A549 (cell line): ENCODE measurements at regions not wholly inside any gene's neighbourhood (a gene's known extent, or its start where the extent isn't known, plus 50 kb on each side); places are given as distances from the start of the nearest gene placed in this dataset.

Source experiments
- SMC3 ChIP-seq: fragments of >200 bp; sonication (Bioruptor Twin); formaldehyde crosslinking; IDR thresholded peaks from 3 replicates; pipeline ENCODE4 v1.6.1; 2018; ENCODE audit warnings: inconsistent platforms
- TF ChIP-seq, protein P1 (sequence below): fragments of >200 bp; sonication (Bioruptor Twin); formaldehyde crosslinking; IDR thresholded peaks from 3 replicates; pipeline ENCODE4 v1.5.1; 2016

DNA sequence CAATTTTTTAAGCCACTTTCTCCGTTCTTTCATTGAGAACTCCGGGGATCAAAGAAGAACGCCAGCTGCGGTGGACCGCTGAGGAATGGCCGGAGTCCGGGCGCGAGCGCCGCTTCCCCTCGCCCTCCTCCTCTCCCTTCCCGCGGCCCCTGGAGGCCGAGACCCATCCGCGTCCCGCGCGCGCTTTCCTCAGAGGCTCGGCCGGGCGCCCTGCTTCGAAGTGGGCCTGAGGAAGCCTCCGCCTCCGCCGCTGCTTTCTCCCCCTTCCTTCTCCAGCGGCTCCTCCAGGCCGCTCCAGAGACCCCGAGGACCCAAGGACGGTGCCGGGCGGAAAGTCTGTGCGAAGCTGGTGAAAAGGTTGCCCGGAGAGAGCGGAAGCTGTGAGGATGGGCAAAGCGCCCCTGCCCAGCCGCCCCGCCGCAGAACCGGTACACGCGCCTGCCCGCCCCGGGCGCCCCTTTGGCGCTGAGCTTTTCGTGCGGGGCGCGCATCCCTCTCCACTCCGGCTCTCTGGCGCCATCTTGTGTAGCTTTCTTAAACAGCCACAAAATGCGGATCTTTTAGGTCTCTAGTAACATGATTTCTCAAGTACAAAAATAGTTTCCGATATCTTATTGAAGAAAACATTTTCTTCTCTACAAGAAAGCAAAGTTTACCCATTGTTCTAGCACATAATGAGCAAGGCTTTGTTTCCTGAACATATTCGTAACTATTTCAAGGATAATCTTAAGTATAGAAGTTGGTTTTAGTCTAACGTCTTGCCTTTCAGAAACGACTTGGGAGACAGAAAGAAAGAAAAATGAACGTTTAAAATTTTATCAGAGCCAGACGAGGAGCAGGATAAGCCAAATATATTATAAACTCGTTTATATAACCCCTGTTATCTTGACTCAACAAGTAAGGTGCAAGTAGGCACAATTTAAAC is 59.2 kb upstream of the FAM174B start:
- TF ChIP-seq SMC3 = peak; percentile 97
- TF ChIP-seq, protein P1, sequence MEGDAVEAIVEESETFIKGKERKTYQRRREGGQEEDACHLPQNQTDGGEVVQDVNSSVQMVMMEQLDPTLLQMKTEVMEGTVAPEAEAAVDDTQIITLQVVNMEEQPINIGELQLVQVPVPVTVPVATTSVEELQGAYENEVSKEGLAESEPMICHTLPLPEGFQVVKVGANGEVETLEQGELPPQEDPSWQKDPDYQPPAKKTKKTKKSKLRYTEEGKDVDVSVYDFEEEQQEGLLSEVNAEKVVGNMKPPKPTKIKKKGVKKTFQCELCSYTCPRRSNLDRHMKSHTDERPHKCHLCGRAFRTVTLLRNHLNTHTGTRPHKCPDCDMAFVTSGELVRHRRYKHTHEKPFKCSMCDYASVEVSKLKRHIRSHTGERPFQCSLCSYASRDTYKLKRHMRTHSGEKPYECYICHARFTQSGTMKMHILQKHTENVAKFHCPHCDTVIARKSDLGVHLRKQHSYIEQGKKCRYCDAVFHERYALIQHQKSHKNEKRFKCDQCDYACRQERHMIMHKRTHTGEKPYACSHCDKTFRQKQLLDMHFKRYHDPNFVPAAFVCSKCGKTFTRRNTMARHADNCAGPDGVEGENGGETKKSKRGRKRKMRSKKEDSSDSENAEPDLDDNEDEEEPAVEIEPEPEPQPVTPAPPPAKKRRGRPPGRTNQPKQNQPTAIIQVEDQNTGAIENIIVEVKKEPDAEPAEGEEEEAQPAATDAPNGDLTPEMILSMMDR = peak; percentile 99
